ENCODE measurements at regions not wholly inside any gene's neighbourhood (a gene's known extent, or its start where the extent isn't known, plus 50 kb on each side); places are given as distances from the start of the nearest gene placed in this dataset.

DNA sequence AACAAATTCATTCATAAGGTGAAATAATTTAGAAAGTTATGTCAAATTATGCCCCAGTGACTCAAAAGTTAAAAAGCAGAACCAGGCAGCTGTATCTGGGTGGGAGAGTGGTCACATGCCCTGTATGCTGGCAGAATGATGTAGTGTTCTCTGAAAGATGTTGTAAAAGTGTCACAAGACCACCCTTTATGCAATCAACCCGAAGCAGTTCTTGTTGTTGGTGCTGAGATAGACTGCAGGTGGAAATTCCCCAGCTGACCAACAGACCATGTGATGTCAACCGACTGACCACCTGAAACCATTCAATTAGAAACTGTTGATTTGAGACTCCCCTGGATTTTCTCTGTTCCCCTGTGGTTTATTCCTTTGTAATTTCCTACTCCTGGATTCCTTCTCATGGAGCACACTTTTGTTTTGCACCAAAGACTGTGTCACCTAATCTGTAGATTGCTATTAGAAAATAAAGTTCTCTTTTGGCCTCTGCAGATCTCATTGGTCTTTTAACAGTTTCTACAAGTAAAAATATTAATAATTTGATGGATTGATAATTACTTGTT, 1341.3 kb upstream of the LRRTM1 start:
- no peaks in the 10 kb centered on the region for H3K36me3 Mint-ChIP-seq (ENCODE audit: low read depth)
- TF ChIP-seq, protein P1, sequence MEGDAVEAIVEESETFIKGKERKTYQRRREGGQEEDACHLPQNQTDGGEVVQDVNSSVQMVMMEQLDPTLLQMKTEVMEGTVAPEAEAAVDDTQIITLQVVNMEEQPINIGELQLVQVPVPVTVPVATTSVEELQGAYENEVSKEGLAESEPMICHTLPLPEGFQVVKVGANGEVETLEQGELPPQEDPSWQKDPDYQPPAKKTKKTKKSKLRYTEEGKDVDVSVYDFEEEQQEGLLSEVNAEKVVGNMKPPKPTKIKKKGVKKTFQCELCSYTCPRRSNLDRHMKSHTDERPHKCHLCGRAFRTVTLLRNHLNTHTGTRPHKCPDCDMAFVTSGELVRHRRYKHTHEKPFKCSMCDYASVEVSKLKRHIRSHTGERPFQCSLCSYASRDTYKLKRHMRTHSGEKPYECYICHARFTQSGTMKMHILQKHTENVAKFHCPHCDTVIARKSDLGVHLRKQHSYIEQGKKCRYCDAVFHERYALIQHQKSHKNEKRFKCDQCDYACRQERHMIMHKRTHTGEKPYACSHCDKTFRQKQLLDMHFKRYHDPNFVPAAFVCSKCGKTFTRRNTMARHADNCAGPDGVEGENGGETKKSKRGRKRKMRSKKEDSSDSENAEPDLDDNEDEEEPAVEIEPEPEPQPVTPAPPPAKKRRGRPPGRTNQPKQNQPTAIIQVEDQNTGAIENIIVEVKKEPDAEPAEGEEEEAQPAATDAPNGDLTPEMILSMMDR (IDR thresholded peaks at IDR 0.05), result no peak
- ChIA-PET POLR2A (no interaction called here), CTCF (no interaction called here)
- H3K27me3 Mint-ChIP-seq, result no peaks in the 10 kb centered on the region
- no peak overlapping the region for H3K4me3 Mint-ChIP-seq
- H3K4me1 Mint-ChIP-seq (ENCODE audit: low read depth), result no peaks in the 10 kb centered on the region
- ATAC-seq (no peak), DNase-seq (no peak)
- H3K27ac Mint-ChIP-seq, result no peak overlapping the region
- intact Hi-C loops (cut with micrococcal nuclease), result no loop called here
- H3K9me3 Mint-ChIP-seq, result peaks cover 15% of the 10 kb centered on the region

DNA sequence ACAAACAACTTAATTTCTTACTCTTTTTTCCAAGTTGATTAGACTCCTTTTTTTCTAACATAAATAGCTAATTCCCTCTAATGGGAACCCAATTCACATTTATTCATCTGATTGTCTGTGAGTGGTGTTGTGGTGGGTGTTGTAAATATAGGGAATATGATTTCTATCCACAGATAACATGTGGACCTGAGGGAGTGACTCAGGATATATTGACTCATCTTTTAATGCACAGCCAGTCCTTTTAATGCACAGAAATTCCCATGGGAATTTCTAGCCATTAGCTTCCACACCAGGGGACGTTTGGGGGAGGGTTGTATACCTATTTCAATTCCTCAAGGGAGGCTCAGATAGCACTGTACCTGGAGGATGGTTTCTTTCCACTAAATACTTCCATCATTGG, 1339.6 kb upstream of the LRRTM1 start:
- Mint-ChIP-seq H3K4me3 (no peak overlapping the region), H3K9me3 (peaks cover 16% of the 10 kb centered on the region), H3K36me3 (ENCODE audit: low read depth) (no peaks in the 10 kb centered on the region), H3K27ac (no peak overlapping the region), H3K4me1 (ENCODE audit: low read depth) (no peaks in the 10 kb centered on the region), H3K27me3 (no peaks in the 10 kb centered on the region)
- TF ChIP-seq, protein P1 (IDR thresholded peaks at IDR 0.05), result no peak
- ChIA-PET CTCF (no interaction called here), POLR2A (no interaction called here)
- DNase-seq (no peak), ATAC-seq (no peak)
- intact Hi-C loops (cut with micrococcal nuclease), result no loop called here

DNA sequence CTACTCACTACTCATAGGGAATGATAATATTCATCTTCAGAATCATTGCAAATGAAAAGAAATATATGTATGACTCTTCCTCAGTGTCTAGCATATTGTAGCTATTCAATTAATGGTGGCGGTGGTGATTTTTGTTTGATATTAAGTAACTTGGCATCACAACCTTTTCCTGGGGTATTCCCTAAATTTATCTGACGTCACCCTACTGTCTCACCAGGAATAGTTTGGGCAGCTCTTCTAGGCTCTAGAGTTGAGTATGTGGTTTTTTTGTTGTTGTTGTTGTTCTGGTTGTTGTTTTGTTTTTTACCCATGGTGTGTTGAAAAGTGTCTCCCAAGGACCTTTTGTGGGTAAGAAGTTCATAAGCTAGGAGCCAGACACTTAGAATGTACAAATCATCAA, 1320.3 kb upstream of the LRRTM1 start:
- ChIA-PET POLR2A (no interaction called here), CTCF (no interaction called here)
- Mint-ChIP-seq H3K4me3 (no peak overlapping the region), H3K27ac (no peak overlapping the region), H3K27me3 (no peaks in the 10 kb centered on the region), H3K36me3 (ENCODE audit: low read depth) (no peaks in the 10 kb centered on the region), H3K9me3 (peaks cover 22% of the 10 kb centered on the region), H3K4me1 (ENCODE audit: low read depth) (no peaks in the 10 kb centered on the region)
- intact Hi-C loops (cut with micrococcal nuclease), result no loop called here
- DNase-seq, result no peak
- no peak for ATAC-seq
- TF ChIP-seq, protein P1 (IDR thresholded peaks at IDR 0.05), result no peak

DNA sequence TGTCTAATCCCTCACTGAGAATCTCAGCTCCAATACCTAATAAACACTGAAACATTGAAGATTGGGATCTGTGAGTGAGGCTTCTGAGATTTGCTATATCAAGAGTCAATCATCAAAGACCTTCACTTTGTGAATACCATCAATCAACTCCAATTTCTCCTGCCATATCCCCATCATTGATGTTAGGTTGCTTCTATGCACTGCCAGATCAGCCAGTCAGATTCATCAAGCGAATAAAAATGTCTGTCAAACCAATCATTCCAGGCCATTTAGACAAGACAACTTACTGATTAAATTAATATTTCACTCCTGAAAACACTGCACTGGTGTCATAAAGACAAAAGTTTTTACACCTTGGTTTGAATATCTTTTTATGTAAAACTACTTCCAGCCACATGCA, 1295.5 kb upstream of the LRRTM1 start:
- Mint-ChIP-seq H3K4me3 (no peak overlapping the region), H3K9me3 (peaks cover 11% of the 10 kb centered on the region), H3K36me3 (ENCODE audit: low read depth) (no peaks in the 10 kb centered on the region), H3K27me3 (no peaks in the 10 kb centered on the region), H3K27ac (no peak overlapping the region), H3K4me1 (ENCODE audit: low read depth) (no peaks in the 10 kb centered on the region)
- DNase-seq (no peak), ATAC-seq (no peak)
- TF ChIP-seq, protein P1 (IDR thresholded peaks at IDR 0.05), result no peak
- ChIA-PET POLR2A (no interaction called here), CTCF (no interaction called here)
- intact Hi-C loops (cut with micrococcal nuclease), result no loop called here

DNA sequence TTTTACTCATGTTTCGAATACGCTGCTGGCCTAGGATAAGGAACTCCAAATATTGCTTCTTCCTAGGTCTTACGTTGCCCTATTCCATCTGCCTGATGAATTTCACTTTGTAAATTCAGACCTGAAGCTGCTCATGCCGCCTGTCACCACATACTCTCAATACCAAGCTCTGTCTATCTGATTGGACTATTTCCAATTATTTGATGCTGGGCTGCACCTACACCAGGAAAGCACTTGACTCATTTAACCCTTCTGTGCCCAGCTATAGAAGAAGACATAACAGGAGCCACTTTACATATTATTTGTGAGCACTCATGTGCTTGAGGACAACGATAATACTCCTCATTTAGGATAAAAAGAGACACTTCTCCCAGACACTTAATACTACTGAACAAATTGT, 1293.9 kb upstream of the LRRTM1 start:
- H3K4me1 Mint-ChIP-seq (ENCODE audit: low read depth), result no peaks in the 10 kb centered on the region
- no peaks in the 10 kb centered on the region for H3K27me3 Mint-ChIP-seq
- H3K9me3 Mint-ChIP-seq, result peaks cover 14% of the 10 kb centered on the region
- TF ChIP-seq, protein P1 (IDR thresholded peaks at IDR 0.05), result no peak
- intact Hi-C loops (cut with micrococcal nuclease), result no loop called here
- ChIA-PET CTCF (no interaction called here), POLR2A (no interaction called here)
- H3K4me3 Mint-ChIP-seq, result no peak overlapping the region
- DNase-seq (no peak), ATAC-seq (no peak)
- H3K36me3 Mint-ChIP-seq (ENCODE audit: low read depth), result no peaks in the 10 kb centered on the region
- H3K27ac Mint-ChIP-seq, result no peak overlapping the region

All from activated CD8-positive, alpha-beta T cell treated with anti-CD3 and anti-CD28 coated beads for 36 hours (primary cell).